RWPE1 (cell line): ENCODE measurements at regions not wholly inside any gene's neighbourhood (a gene's known extent, or its start where the extent isn't known, plus 50 kb on each side); places are given as distances from the start of the nearest gene placed in this dataset.

Experiments used
- CTCF ChIA-PET: fragments of 350-600 bp; sonication (Branson Sonifier 250); formaldehyde crosslinking; extraction: SDS; loops from one replicate; lab custom pipeline; 2021; lab: Yijun Ruan, JAX
- POLR2A ChIA-PET: fragments of 400-600 bp; formaldehyde crosslinking; extraction: SDS; loops from one replicate; lab custom pipeline; 2020; ENCODE audit warnings: antibody characterized with exemption; ENCODE audit not compliant: low non-redundant PET; lab: Yijun Ruan, JAX
- DNase-seq: peaks from one replicate; pipeline ENCODE4 v3.0.0; 2012; ENCODE audit warnings: low spot score
- H3K27ac ChIP-seq: fragments of 450-650 bp; 2 replicates; pipeline ENCODE4 v1.5.1; 2017
- TF ChIP-seq, protein P1 (sequence below): fragments of 450-650 bp; conservative IDR thresholded peaks from 2 replicates; pipeline ENCODE4 v1.5.1; 2017; ENCODE audit warnings: low read depth, mild to moderate bottlenecking

DNA sequence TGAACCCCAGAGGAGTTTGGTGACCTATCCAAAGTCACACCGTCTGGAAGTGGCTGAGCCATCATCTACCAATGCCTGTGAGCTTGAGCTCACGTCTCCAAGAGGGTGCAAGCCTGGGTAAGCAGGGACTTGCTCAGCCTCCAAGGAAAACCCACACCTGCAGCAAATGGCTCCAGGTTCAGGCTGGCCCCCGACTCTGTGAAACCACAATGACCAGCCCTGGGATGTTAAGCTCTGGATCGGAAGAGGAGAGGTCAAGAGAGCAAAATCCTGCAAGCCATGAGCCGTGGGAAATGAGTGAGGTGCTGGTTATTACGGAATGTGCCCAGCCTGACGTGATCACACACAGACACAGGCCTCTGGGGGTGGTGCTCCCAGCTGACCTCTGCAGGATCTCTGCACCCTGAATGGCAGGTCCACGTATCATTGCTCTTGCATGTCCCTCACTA is 94.1 kb upstream of the OTOS start:
- POLR2A ChIA-PET: no interaction called here
- CTCF ChIA-PET: interaction anchor here (0.7 kb wide), 1 partner anchor 85 kb away, joined by 3 read pairs; no protein-coding TSS in a partner anchor

DNA sequence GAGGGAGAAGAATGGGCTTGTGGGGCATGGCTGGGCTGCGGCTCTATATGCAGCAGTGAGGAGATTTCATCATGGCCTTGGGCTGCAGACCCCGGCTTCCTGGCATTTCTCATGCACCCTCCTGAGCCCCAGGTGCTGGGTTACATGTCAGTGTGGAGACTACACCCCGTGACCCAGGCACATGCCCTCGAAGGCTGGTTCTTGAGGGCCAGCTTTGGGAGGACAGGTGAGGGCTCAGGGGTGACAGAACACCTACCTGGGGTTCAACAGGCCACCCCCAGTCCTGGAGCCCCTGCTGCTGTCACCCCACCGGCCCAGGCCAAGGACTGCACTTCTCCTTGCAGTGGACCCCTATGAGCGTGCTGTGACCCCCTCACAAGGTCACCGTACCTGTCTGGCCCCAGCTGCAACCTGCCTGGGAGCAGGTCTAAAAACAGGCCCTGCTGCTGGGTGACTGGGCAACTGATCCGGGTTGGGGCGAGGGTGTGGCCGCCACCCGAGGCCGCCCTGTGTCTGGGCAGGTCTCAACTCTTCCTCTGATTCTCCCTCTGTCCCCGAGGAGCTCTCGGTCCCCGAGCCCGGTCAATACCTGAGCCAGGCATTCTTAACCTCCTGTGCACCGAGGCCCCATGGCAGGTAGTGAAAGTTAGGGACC is 94.8 kb upstream of the OTOS start:
- ChIA-PET CTCF (interaction anchor here (1.1 kb wide), 1 partner anchor 10 kb away, joined by 4 read pairs; no protein-coding TSS in a partner anchor), POLR2A (no interaction called here)
- TF ChIP-seq, protein P1, sequence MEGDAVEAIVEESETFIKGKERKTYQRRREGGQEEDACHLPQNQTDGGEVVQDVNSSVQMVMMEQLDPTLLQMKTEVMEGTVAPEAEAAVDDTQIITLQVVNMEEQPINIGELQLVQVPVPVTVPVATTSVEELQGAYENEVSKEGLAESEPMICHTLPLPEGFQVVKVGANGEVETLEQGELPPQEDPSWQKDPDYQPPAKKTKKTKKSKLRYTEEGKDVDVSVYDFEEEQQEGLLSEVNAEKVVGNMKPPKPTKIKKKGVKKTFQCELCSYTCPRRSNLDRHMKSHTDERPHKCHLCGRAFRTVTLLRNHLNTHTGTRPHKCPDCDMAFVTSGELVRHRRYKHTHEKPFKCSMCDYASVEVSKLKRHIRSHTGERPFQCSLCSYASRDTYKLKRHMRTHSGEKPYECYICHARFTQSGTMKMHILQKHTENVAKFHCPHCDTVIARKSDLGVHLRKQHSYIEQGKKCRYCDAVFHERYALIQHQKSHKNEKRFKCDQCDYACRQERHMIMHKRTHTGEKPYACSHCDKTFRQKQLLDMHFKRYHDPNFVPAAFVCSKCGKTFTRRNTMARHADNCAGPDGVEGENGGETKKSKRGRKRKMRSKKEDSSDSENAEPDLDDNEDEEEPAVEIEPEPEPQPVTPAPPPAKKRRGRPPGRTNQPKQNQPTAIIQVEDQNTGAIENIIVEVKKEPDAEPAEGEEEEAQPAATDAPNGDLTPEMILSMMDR: no peak
- peak overlapping the region; percentile 71 for H3K27ac ChIP-seq
- DNase-seq: no peak

More for the DNA sequence above, 94.1 kb upstream of the OTOS start:
- DNase-seq: no peak
- TF ChIP-seq, protein P1: no peak
- H3K27ac ChIP-seq: peak overlapping the region; percentile 71

DNA sequence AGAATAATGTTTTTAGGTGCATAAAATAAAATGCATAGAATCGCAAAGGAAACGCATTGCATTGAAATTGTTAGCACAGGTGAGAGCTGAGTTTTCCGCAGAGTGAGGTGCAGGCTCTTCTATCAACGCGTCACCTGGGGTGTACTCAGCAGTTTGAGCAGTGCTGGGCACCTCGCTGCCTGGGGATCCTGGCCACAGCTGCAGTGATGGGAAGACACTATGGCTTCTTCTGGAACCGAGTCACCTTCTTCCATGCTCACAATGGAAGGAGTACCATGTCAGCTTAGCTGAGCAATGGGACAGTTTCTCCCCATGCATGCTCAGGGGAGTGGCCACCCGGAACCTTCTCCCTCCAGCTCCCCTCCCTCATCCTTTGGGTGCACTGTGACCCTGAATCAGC is 95.4 kb upstream of the OTOS start:
- H3K27ac ChIP-seq: peak overlapping the region; percentile 71
- POLR2A ChIA-PET: no interaction called here
- CTCF ChIA-PET: interaction anchor here (0.5 to 1.1 kb wide), 2 partner anchors 9 to 46 kb away, joined by 3 to 4 read pairs; no protein-coding TSS in a partner anchor

DNA sequence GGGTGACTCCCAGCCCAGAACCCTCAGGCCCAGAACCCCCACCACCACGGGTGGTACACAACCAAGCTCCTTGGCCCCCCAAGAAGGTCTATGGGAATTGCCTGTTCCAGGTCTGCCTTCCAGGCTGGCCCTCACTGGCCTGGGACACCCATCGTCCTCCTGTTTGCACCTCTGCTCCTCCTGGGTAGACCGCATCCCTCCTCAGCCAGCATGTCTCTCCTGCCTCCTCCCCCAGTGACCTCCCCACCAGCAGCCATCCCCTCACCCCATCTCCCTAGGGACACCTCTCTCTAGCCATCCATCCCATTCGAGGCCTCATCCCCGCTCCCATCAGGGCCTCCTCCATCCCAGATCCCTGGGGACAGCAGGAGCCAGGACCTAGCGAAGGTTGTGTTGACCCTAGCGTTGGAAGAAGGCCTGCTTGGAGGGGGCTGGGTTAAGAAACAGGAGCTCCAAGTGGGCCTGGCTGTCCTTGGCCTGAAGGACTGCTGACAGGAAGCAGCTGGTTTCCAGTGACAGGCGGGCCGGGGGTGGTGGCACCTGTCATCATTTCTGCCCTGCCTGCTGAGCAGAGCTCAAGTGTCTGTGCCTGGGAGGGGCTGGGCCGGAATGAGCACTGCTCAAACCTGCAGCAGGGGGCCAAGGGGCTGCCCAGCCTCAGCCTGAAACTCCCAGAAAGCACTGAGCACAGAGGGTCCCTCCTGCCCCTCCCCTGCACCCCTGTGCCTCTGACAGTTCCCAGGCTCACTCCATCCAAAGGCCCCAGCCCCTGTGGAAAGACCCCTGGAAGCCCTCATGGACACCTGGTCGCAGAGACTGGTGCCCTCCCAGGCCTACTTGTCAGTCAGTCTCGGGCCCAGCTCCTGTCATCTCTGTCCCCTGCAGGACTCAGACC is 96.0 kb upstream of the OTOS start:
- CTCF ChIA-PET: interaction anchor here (0.5 to 1.1 kb wide), 2 partner anchors 9 to 47 kb away, joined by 3 to 4 read pairs; no protein-coding TSS in a partner anchor
- peak overlapping the region; percentile 71 for H3K27ac ChIP-seq
- TF ChIP-seq, protein P1: no peak
- no peak for DNase-seq
- POLR2A ChIA-PET: no interaction called here

More for the DNA sequence above, 95.4 kb upstream of the OTOS start:
- TF ChIP-seq, protein P1: no peak
- DNase-seq: no peak

DNA sequence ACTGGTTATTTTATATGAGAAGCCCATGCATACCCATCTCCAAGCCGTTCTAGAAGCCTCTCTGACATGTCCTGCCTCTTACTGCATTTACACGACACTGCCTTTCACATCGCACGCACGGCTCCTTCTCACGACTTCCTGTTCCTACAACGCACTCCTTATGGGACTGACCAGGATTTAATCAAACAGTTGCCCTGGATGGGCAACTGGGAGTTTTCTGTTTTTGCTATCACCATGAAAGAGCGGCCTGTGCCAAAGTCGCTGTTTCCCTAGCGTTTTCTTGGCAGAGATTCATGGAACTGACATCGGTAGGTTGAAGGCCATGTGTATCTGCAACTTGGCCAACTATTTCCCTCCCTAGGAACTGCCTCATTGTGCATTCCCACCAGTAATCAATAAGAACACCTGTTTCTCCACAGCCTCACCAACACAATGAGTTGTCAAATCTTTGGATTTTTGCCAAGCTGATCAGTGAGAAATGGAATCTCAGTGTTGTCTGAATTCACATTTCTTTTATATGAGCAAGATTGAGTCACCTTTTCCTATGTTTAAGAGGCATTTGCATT is 97.2 kb upstream of the OTOS start:
- ChIA-PET POLR2A (no interaction called here), CTCF (no interaction called here)
- TF ChIP-seq, protein P1: no peak
- peak overlapping the region; percentile 65 for H3K27ac ChIP-seq
- DNase-seq: peak; percentile 57

DNA sequence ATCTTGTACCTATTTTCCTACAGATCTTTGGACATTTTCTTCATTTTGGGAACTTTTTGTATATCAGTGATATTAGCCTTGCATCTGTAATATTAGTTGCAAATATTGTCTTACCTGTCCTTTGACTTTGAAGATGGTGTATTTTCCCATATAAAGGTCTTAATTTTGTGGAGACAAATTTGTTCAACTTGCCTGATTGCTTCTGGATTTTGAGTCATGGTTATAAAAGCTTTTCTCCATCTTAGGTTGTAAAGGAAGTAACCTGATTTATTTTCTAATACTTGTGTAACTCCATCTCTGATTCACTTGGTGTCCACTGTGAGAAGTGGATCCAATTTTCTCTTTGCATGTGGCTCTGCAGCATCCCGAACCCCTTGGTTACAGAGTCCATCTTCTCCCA is 97.7 kb upstream of the OTOS start:
- ChIA-PET POLR2A (no interaction called here), CTCF (interaction anchor here (0.5 kb wide), 1 partner anchor 179 kb away, joined by 4 read pairs; no protein-coding TSS in a partner anchor)
- no peak overlapping the region for H3K27ac ChIP-seq
- no peak for DNase-seq
- TF ChIP-seq, protein P1: no peak
